Colonic mucosa (tissue), 4 donors: ENCODE measurements at regions not wholly inside any gene's neighbourhood (a gene's known extent, or its start where the extent isn't known, plus 50 kb on each side); places are given as distances from the start of the nearest gene placed in this dataset.
"Not testable (repeated sequence)": the region's sequence is repeated elsewhere in the genome, so short reads cannot be mapped to it uniquely, and the experiment has no call there.

Experiments used
- DNase-seq: peaks from one replicate; pipeline ENCODE4 v3.0.0-alpha.2; 2020
- H3K27ac ChIP-seq: fragments of 200-600 bp; one replicate; pipeline ENCODE4 v1.8.0; 2021
- H3K27me3 ChIP-seq: fragments of 200-600 bp; one replicate; pipeline ENCODE4 v1.8.0; 2021
- H3K36me3 ChIP-seq: fragments of 200-600 bp; one replicate; pipeline ENCODE4 v1.8.0; 2021
- H3K4me1 ChIP-seq: fragments of 200-600 bp; one replicate; pipeline ENCODE4 v1.8.0; 2021; ENCODE audit warnings: mild to moderate bottlenecking
- H3K4me3 ChIP-seq: fragments of 200-600 bp; one replicate; pipeline ENCODE4 v1.8.0; 2021
- H3K9ac ChIP-seq, 2 donors: one replicate each; pipeline ENCODE4 v1.7.0; 2013; ENCODE audit warnings: control low read depth in 2 of 2, low read depth in 2 of 2, low read length in 2 of 2
- H3K9me3 ChIP-seq: fragments of 200-600 bp; one replicate; pipeline ENCODE4 v1.8.0; 2021
- CTCF ChIP-seq: fragments of 200-600 bp; IDR thresholded peaks from one replicate; pipeline ENCODE4 v1.8.0; 2022; ENCODE audit warnings: antibody characterized with exemption, mild to moderate bottlenecking
- intact Hi-C: fragments of 100-400 bp; cut with DNase I; formaldehyde crosslinking; loops from one replicate; pipeline ENCODE4 v1.14.1; 2022
- donor health status: healthy.
- donor health status: DM: no; HTN: no; CAD: no.
- donor health status: DM: no; HTN: no; CAD: no.

DNA sequence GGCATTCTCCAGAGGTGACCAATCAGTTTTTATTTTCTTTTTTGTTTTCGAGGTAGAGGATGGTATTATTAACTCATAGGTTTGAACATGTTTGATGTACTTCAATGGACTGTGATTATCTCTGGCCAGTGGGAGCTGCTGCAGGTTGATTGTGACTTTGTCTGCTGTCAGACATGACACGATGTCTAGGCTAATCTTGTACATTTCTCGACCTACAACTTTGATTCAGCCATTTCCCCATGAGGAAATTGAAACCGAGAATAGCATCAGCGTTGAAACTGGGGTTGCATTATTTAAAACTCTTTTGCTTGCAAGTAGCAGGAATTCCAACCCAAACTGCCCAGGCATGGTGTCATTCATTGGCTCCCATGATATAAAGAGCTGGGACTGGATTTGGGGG, 218.9 kb downstream of the CDH26 start:
- intact Hi-C loops, result no loop called here
- no peak for TF ChIP-seq CTCF

GRCh38 chr20:60180986-60181385, 222.8 kb downstream of the CDH26 start:
- H3K4me1 ChIP-seq, result no peaks in the 10 kb centered on the region
- H3K36me3 ChIP-seq, result no peaks in the 10 kb centered on the region
- no peak for TF ChIP-seq CTCF
- no peaks in the 10 kb centered on the region for H3K27me3 ChIP-seq
- no peak for DNase-seq
- intact Hi-C loops, result no loop called here
- no peaks in the 10 kb centered on the region for H3K9me3 ChIP-seq
- no peak overlapping the region for H3K9ac ChIP-seq
- no peak overlapping the region for H3K4me3 ChIP-seq
- no peak overlapping the region for H3K27ac ChIP-seq

More for the DNA sequence above, 218.9 kb downstream of the CDH26 start:
- no peaks in the 10 kb centered on the region for H3K4me1 ChIP-seq
- H3K9me3 ChIP-seq, result no peaks in the 10 kb centered on the region
- H3K27ac ChIP-seq, result no peak overlapping the region
- H3K36me3 ChIP-seq, result no peaks in the 10 kb centered on the region
- no peaks in the 10 kb centered on the region for H3K27me3 ChIP-seq
- H3K4me3 ChIP-seq, result no peak overlapping the region
- H3K9ac ChIP-seq, result no peak overlapping the region
- no peak for DNase-seq

DNA sequence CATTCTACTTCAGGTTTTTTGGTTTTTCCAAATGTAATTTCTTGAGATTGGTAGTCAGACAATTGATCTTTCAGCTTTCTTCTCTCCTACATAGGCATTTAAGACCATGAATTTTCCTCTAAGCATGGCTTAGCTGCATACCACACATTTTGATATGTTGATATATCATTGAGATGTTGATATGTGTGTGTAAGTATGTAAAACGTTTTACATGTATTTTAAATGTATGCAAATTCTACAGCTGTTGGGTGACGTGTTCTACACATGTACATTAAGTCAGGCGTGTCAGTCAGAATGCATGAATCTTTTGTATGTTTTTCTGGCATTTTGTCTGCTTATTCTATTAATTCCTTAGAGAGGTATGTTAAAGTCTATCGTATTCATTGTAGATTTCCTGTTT, 228.2 kb downstream of the CDH26 start:
- no peak for TF ChIP-seq CTCF
- H3K27ac ChIP-seq, result no peak overlapping the region

DNA sequence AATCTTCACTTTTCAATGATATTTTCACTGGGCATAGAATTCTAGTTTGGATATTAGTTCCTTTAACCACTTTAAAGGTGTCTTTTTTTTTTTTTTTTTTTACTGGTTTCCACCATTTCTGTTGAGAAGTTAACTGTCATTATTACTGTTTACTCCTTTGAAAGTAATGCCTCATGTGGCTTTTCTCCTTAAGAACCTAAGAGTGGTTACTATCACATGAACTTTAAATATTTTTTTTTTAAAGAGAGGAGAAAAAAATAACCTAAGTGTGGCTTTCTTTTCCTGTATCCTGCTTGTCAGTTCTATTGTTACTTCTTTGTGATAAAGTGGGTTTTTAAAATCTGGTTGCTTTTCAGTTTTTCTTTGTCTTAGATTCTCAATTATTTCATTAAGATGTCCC, 229.5 kb downstream of the CDH26 start:
- no peak overlapping the region for H3K4me3 ChIP-seq
- H3K36me3 ChIP-seq, result no peaks in the 10 kb centered on the region
- no peaks in the 10 kb centered on the region for H3K9me3 ChIP-seq
- no peaks in the 10 kb centered on the region for H3K27me3 ChIP-seq
- TF ChIP-seq CTCF, result no peak
- no peak for DNase-seq
- no peaks in the 10 kb centered on the region for H3K4me1 ChIP-seq
- intact Hi-C loops, result no loop called here
- no peak overlapping the region for H3K9ac ChIP-seq
- H3K27ac ChIP-seq, result no peak overlapping the region

More for the DNA sequence above, 228.2 kb downstream of the CDH26 start:
- Histone ChIP-seq H3K4me3 (no peak overlapping the region), H3K4me1 (no peaks in the 10 kb centered on the region), H3K9me3 (no peaks in the 10 kb centered on the region), H3K9ac (no peak overlapping the region), H3K36me3 (no peaks in the 10 kb centered on the region), H3K27me3 (no peaks in the 10 kb centered on the region)
- DNase-seq, result no peak
- intact Hi-C loops, result no loop called here

DNA sequence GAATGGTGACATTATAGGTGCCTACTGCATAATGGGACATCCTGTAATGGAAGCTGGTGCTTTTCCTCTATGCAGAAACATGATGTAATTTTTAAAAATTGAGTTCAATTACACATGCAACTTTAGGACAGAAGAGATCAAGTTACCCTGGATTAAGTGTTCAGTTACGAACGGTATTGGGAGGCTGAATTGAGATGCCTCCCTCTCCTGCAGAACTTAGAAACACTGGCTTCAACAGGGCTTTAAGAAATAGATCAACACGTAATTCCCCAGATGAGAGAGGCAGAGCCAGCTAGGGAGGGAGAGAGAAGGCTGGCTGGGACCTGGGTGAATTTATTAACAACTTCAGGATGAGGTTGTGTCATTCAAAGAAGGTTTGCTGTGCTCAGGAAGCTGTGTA, 232.8 kb downstream of the CDH26 start:
- no peak for DNase-seq
- Histone ChIP-seq H3K36me3 (no peaks in the 10 kb centered on the region), H3K9me3 (no peaks in the 10 kb centered on the region), H3K4me1 (no peaks in the 10 kb centered on the region), H3K9ac (no peak overlapping the region), H3K27ac (no peak overlapping the region), H3K4me3 (no peak overlapping the region), H3K27me3 (no peaks in the 10 kb centered on the region)
- intact Hi-C loops, result no loop called here
- TF ChIP-seq CTCF, result no peak

GRCh38 chr20:60192326-60192725, 234.1 kb downstream of the CDH26 start:
- H3K9ac ChIP-seq, result no peak overlapping the region
- H3K9me3 ChIP-seq, result no peaks in the 10 kb centered on the region
- DNase-seq, result no peak
- no peaks in the 10 kb centered on the region for H3K36me3 ChIP-seq
- no peaks in the 10 kb centered on the region for H3K4me1 ChIP-seq
- TF ChIP-seq CTCF, result no peak
- no peak overlapping the region for H3K27ac ChIP-seq
- no peaks in the 10 kb centered on the region for H3K27me3 ChIP-seq
- H3K4me3 ChIP-seq, result no peak overlapping the region
- intact Hi-C loops, result no loop called here

GRCh38 chr20:60199132-60199531, 240.9 kb downstream of the CDH26 start:
- DNase-seq, intact Hi-C loops, H3K4me3 ChIP-seq, H3K9me3 ChIP-seq, H3K9ac ChIP-seq, H3K4me1 ChIP-seq, H3K27me3 ChIP-seq, H3K27ac ChIP-seq, H3K36me3 ChIP-seq: not testable (repeated sequence)
